Activated CD8-positive, alpha-beta memory T cell treated with anti-CD3 and anti-CD28 coated beads, Interleukin-2, amount 10 ng/mL, durations not matched to agents 7 days and 5 days (primary cell): ENCODE measurements at regions not wholly inside any gene's neighbourhood (a gene's known extent, or its start where the extent isn't known, plus 50 kb on each side); places are given as distances from the start of the nearest gene placed in this dataset.

Experiments
- ATAC-seq: fragments of 150-1000 bp; cut with Tn5 transposase; one replicate; pipeline ENCODE4 v1.10.0; 2021; ENCODE audit warnings: moderate library complexity
- CTCF ChIA-PET: fragments of 350-600 bp; sonication (Branson Sonifier 250); formaldehyde crosslinking; loops from one replicate; lab custom pipeline; 2021; ENCODE audit warnings: antibody characterized with exemption; lab: Charles Lee
- DNase-seq: peaks from one replicate; pipeline ENCODE4 v3.0.0-alpha.2; 2020
- H3K27ac Mint-ChIP-seq: one replicate; pipeline ENCODE4 v1.8.0; 2021; ENCODE audit warnings: mild to moderate bottlenecking, mixed read lengths
- H3K27me3 Mint-ChIP-seq: one replicate; pipeline ENCODE4 v1.8.0; 2021; ENCODE audit warnings: mixed read lengths
- H3K36me3 Mint-ChIP-seq: one replicate; pipeline ENCODE4 v1.8.0; 2021; ENCODE audit warnings: mild to moderate bottlenecking, mixed read lengths
- H3K4me1 Mint-ChIP-seq: one replicate; pipeline ENCODE4 v1.8.0; 2021; ENCODE audit warnings: mixed read lengths
- H3K4me3 Mint-ChIP-seq: one replicate; pipeline ENCODE4 v1.8.0; 2021; ENCODE audit warnings: mild to moderate bottlenecking, moderate library complexity, mixed read lengths
- H3K9me3 Mint-ChIP-seq: one replicate; pipeline ENCODE4 v1.8.0; 2022; ENCODE audit warnings: low read depth, mixed read lengths

GRCh38 chr6:67248077-67248476, 1387.0 kb upstream of the ADGRB3 start:
- DNase-seq (no peak), ATAC-seq (no peak)
- H3K4me3 Mint-ChIP-seq = no peak overlapping the region
- H3K36me3 Mint-ChIP-seq = no peaks in the 10 kb centered on the region
- peaks cover 9% of the 10 kb centered on the region for H3K9me3 Mint-ChIP-seq
- CTCF ChIA-PET = no interaction called here
- no peak overlapping the region for H3K27ac Mint-ChIP-seq
- no peaks in the 10 kb centered on the region for H3K27me3 Mint-ChIP-seq
- no peaks in the 10 kb centered on the region for H3K4me1 Mint-ChIP-seq

GRCh38 chr6:67244037-67244436, 1391.0 kb upstream of the ADGRB3 start:
- CTCF ChIA-PET = no interaction called here
- Mint-ChIP-seq H3K36me3 (no peaks in the 10 kb centered on the region), H3K27ac (no peak overlapping the region), H3K27me3 (no peaks in the 10 kb centered on the region), H3K9me3 (peaks cover 2% of the 10 kb centered on the region), H3K4me3 (no peak overlapping the region), H3K4me1 (no peaks in the 10 kb centered on the region)
- DNase-seq = no peak
- no peak for ATAC-seq

GRCh38 chr6:67237277-67237676, 1397.8 kb upstream of the ADGRB3 start:
- H3K36me3 Mint-ChIP-seq = no peaks in the 10 kb centered on the region
- no peak for ATAC-seq
- no peaks in the 10 kb centered on the region for H3K27me3 Mint-ChIP-seq
- H3K4me3 Mint-ChIP-seq = no peak overlapping the region
- no peaks in the 10 kb centered on the region for H3K4me1 Mint-ChIP-seq
- CTCF ChIA-PET = no interaction called here
- H3K9me3 Mint-ChIP-seq = peaks cover 4% of the 10 kb centered on the region
- no peak overlapping the region for H3K27ac Mint-ChIP-seq
- no peak for DNase-seq

- CTCF ChIA-PET = no interaction called here
- DNase-seq = no peak
- Mint-ChIP-seq H3K27ac (no peak overlapping the region), H3K9me3 (no peaks in the 10 kb centered on the region), H3K36me3 (no peaks in the 10 kb centered on the region), H3K4me1 (no peaks in the 10 kb centered on the region), H3K27me3 (no peaks in the 10 kb centered on the region), H3K4me3 (no peak overlapping the region)
- ATAC-seq = no peak
These were observed 1404.0 kb upstream of the ADGRB3 start for GRCh38 chr6:67231092-67231491.

GRCh38 chr6:67224989-67225388, 1410.1 kb upstream of the ADGRB3 start:
- no peak overlapping the region for H3K27ac Mint-ChIP-seq
- H3K4me1 Mint-ChIP-seq = no peaks in the 10 kb centered on the region
- CTCF ChIA-PET = no interaction called here
- peaks cover 2% of the 10 kb centered on the region for H3K9me3 Mint-ChIP-seq
- no peaks in the 10 kb centered on the region for H3K27me3 Mint-ChIP-seq
- ATAC-seq = no peak
- H3K36me3 Mint-ChIP-seq = no peaks in the 10 kb centered on the region
- no peak overlapping the region for H3K4me3 Mint-ChIP-seq
- no peak for DNase-seq

GRCh38 chr6:67221226-67221625, 1413.9 kb upstream of the ADGRB3 start:
- ATAC-seq (no peak), DNase-seq (no peak)
- no peak overlapping the region for H3K4me3 Mint-ChIP-seq
- no peaks in the 10 kb centered on the region for H3K36me3 Mint-ChIP-seq
- CTCF ChIA-PET = no interaction called here
- H3K27ac Mint-ChIP-seq = no peak overlapping the region
- H3K4me1 Mint-ChIP-seq = no peaks in the 10 kb centered on the region
- peaks cover 6% of the 10 kb centered on the region for H3K9me3 Mint-ChIP-seq
- no peaks in the 10 kb centered on the region for H3K27me3 Mint-ChIP-seq

GRCh38 chr6:67219346-67219745, 1415.7 kb upstream of the ADGRB3 start:
- H3K4me1 Mint-ChIP-seq = no peaks in the 10 kb centered on the region
- no peaks in the 10 kb centered on the region for H3K36me3 Mint-ChIP-seq
- DNase-seq (no peak), ATAC-seq (no peak)
- H3K27me3 Mint-ChIP-seq = no peaks in the 10 kb centered on the region
- no peak overlapping the region for H3K4me3 Mint-ChIP-seq
- no peak overlapping the region for H3K27ac Mint-ChIP-seq
- CTCF ChIA-PET = no interaction called here
- peaks cover 6% of the 10 kb centered on the region for H3K9me3 Mint-ChIP-seq

- H3K27ac Mint-ChIP-seq = no peak overlapping the region
- H3K27me3 Mint-ChIP-seq = no peaks in the 10 kb centered on the region
- no peaks in the 10 kb centered on the region for H3K36me3 Mint-ChIP-seq
- ATAC-seq (no peak), DNase-seq (no peak)
- CTCF ChIA-PET = no interaction called here
- no peaks in the 10 kb centered on the region for H3K4me1 Mint-ChIP-seq
- peaks cover 3% of the 10 kb centered on the region for H3K9me3 Mint-ChIP-seq
- H3K4me3 Mint-ChIP-seq = no peak overlapping the region
These were observed 1422.5 kb upstream of the ADGRB3 start for GRCh38 chr6:67212584-67212983.

- H3K27ac Mint-ChIP-seq = no peak overlapping the region
- CTCF ChIA-PET = no interaction called here
- DNase-seq (no peak), ATAC-seq (no peak)
- peaks cover 6% of the 10 kb centered on the region for H3K9me3 Mint-ChIP-seq
- no peaks in the 10 kb centered on the region for H3K36me3 Mint-ChIP-seq
- H3K4me1 Mint-ChIP-seq = no peaks in the 10 kb centered on the region
- no peak overlapping the region for H3K4me3 Mint-ChIP-seq
- no peaks in the 10 kb centered on the region for H3K27me3 Mint-ChIP-seq
These were observed 1424.6 kb upstream of the ADGRB3 start for GRCh38 chr6:67210450-67210849.

- ATAC-seq (no peak), DNase-seq (no peak)
- CTCF ChIA-PET = no interaction called here
- no peak overlapping the region for H3K27ac Mint-ChIP-seq
- H3K9me3 Mint-ChIP-seq = peaks cover 16% of the 10 kb centered on the region
- H3K36me3 Mint-ChIP-seq = no peaks in the 10 kb centered on the region
- no peaks in the 10 kb centered on the region for H3K4me1 Mint-ChIP-seq
- H3K4me3 Mint-ChIP-seq = no peak overlapping the region
- no peaks in the 10 kb centered on the region for H3K27me3 Mint-ChIP-seq
These were observed 1433.5 kb upstream of the ADGRB3 start for GRCh38 chr6:67201563-67201962.

GRCh38 chr6:67200626-67201403, 1434.3 kb upstream of the ADGRB3 start:
- no peak for ATAC-seq
- Mint-ChIP-seq H3K27me3 (no peaks in the 10 kb centered on the region), H3K27ac (no peak overlapping the region), H3K4me3 (no peak overlapping the region), H3K9me3 (peaks cover 15% of the 10 kb centered on the region), H3K4me1 (no peaks in the 10 kb centered on the region), H3K36me3 (no peaks in the 10 kb centered on the region)
- DNase-seq = no peak
- CTCF ChIA-PET = no interaction called here

- no peaks in the 10 kb centered on the region for H3K36me3 Mint-ChIP-seq
- H3K4me1 Mint-ChIP-seq = no peaks in the 10 kb centered on the region
- ATAC-seq = no peak
- CTCF ChIA-PET = no interaction called here
- H3K9me3 Mint-ChIP-seq = peaks cover 15% of the 10 kb centered on the region
- H3K27me3 Mint-ChIP-seq = no peaks in the 10 kb centered on the region
- no peak for DNase-seq
- H3K4me3 Mint-ChIP-seq = no peak overlapping the region
- H3K27ac Mint-ChIP-seq = no peak overlapping the region
These were observed 1435.7 kb upstream of the ADGRB3 start for GRCh38 chr6:67199425-67199824.

- Mint-ChIP-seq H3K36me3 (no peaks in the 10 kb centered on the region), H3K9me3 (peaks cover 9% of the 10 kb centered on the region), H3K4me3 (no peak overlapping the region), H3K4me1 (no peaks in the 10 kb centered on the region), H3K27ac (no peak overlapping the region), H3K27me3 (no peaks in the 10 kb centered on the region)
- DNase-seq = no peak
- no peak for ATAC-seq
- CTCF ChIA-PET = no interaction called here
These were observed 1444.3 kb upstream of the ADGRB3 start for GRCh38 chr6:67190733-67191132.

GRCh38 chr6:67184405-67184804, 1450.7 kb upstream of the ADGRB3 start:
- Mint-ChIP-seq H3K4me3 (no peak overlapping the region), H3K27me3 (no peaks in the 10 kb centered on the region), H3K36me3 (no peaks in the 10 kb centered on the region), H3K4me1 (no peaks in the 10 kb centered on the region), H3K9me3 (peaks cover 5% of the 10 kb centered on the region), H3K27ac (no peak overlapping the region)
- DNase-seq (no peak), ATAC-seq (no peak)
- CTCF ChIA-PET = no interaction called here

- CTCF ChIA-PET = no interaction called here
- no peaks in the 10 kb centered on the region for H3K4me1 Mint-ChIP-seq
- H3K27me3 Mint-ChIP-seq = no peaks in the 10 kb centered on the region
- H3K36me3 Mint-ChIP-seq = no peaks in the 10 kb centered on the region
- no peak overlapping the region for H3K4me3 Mint-ChIP-seq
- H3K9me3 Mint-ChIP-seq = no peaks in the 10 kb centered on the region
- no peak for DNase-seq
- H3K27ac Mint-ChIP-seq = no peak overlapping the region
- no peak for ATAC-seq
These were observed 1460.0 kb upstream of the ADGRB3 start for GRCh38 chr6:67175101-67175500.
